HG02981 (cell line): ENCODE measurements at regions not wholly inside any gene's neighbourhood (a gene's known extent, or its start where the extent isn't known, plus 50 kb on each side); places are given as distances from the start of the nearest gene placed in this dataset.
A peak's percentile ranks its signal among the peaks of the same experiment; 100 is the strongest.

Experiments used
- ATAC-seq: cut with Tn5 transposase; IDR thresholded peaks from one replicate; pipeline ENCODE4 v1.9.1; 2021; ENCODE audit warnings: mild to moderate bottlenecking, moderate library complexity; ENCODE audit not compliant: unreplicated experiment

- no peak for ATAC-seq
These were observed 175.0 kb downstream of the NEDD1 start for GRCh38 chr12:97082029-97082428.

- no peak for ATAC-seq
These were observed 186.2 kb downstream of the NEDD1 start for GRCh38 chr12:97093187-97093683.

- ATAC-seq = no peak
These were observed 190.7 kb downstream of the NEDD1 start for GRCh38 chr12:97097734-97098133.

- ATAC-seq = no peak
These were observed 202.4 kb downstream of the NEDD1 start for GRCh38 chr12:97109441-97109840.

GRCh38 chr12:97112136-97112535 is 205.1 kb downstream of the NEDD1 start:
- no peak for ATAC-seq

- no peak for ATAC-seq
These were observed 211.8 kb downstream of the NEDD1 start for GRCh38 chr12:97118796-97119375.

- ATAC-seq = no peak
These were observed 220.0 kb downstream of the NEDD1 start for GRCh38 chr12:97127061-97127460.

GRCh38 chr12:97131220-97131981 is 224.3 kb downstream of the NEDD1 start:
- no peak for ATAC-seq

- no peak for ATAC-seq
These were observed 225.2 kb downstream of the NEDD1 start for GRCh38 chr12:97132270-97132669.

- no peak for ATAC-seq
These were observed 227.4 kb downstream of the NEDD1 start for GRCh38 chr12:97134495-97134894.

GRCh38 chr12:97140355-97140754 is 233.3 kb downstream of the NEDD1 start:
- no peak for ATAC-seq

- ATAC-seq = no peak
These were observed 235.8 kb downstream of the NEDD1 start for GRCh38 chr12:97142737-97143410.

- ATAC-seq = peak; percentile 100
These were observed 242.0 kb downstream of the NEDD1 start for GRCh38 chr12:97148941-97149559.

GRCh38 chr12:97151481-97151880 is 244.4 kb downstream of the NEDD1 start:
- no peak for ATAC-seq

- ATAC-seq = no peak
These were observed 252.3 kb downstream of the NEDD1 start for GRCh38 chr12:97159377-97159776.

- ATAC-seq = no peak
These were observed 253.2 kb downstream of the NEDD1 start for GRCh38 chr12:97160277-97160676.

GRCh38 chr12:97162173-97162572 is 255.1 kb downstream of the NEDD1 start:
- ATAC-seq = no peak

- no peak for ATAC-seq
These were observed 257.9 kb downstream of the NEDD1 start for GRCh38 chr12:97164936-97165335.

GRCh38 chr12:97167598-97167997 is 260.5 kb downstream of the NEDD1 start:
- ATAC-seq = no peak

GRCh38 chr12:97168804-97169203 is 261.7 kb downstream of the NEDD1 start:
- ATAC-seq = no peak

GRCh38 chr12:97169889-97170567 is 263.0 kb downstream of the NEDD1 start:
- ATAC-seq = no peak
